ENCODE measurements at regions not wholly inside any gene's neighbourhood (a gene's known extent, or its start where the extent isn't known, plus 50 kb on each side); places are given as distances from the start of the nearest gene placed in this dataset.

GRCh38 chr16:55041540-55042234 lies 111.0 kb downstream of the IRX5 start:
- DNase-seq (ENCODE audit: low read depth), result no peak

GRCh38 chr16:55042556-55043432 lies 112.1 kb downstream of the IRX5 start:
- no peak for DNase-seq (ENCODE audit: low read depth)

- DNase-seq (ENCODE audit: low read depth), result no peak
Observed at GRCh38 chr16:55043499-55043898, 112.8 kb downstream of the IRX5 start.

- no peak for DNase-seq (ENCODE audit: low read depth)
Observed at GRCh38 chr16:55044201-55044975, 113.7 kb downstream of the IRX5 start.

- no peak for DNase-seq (ENCODE audit: low read depth)
Observed at GRCh38 chr16:55045329-55045728, 114.7 kb downstream of the IRX5 start.

- no peak for DNase-seq (ENCODE audit: low read depth)
Observed at GRCh38 chr16:55045756-55046460, 115.2 kb downstream of the IRX5 start.

- no peak for DNase-seq (ENCODE audit: low read depth)
Observed at GRCh38 chr16:55046513-55046912, 115.8 kb downstream of the IRX5 start.

GRCh38 chr16:55046916-55047315 lies 116.3 kb downstream of the IRX5 start:
- DNase-seq (ENCODE audit: low read depth), result no peak

- no peak for DNase-seq (ENCODE audit: low read depth)
Observed at GRCh38 chr16:55047331-55047730, 116.7 kb downstream of the IRX5 start.

- DNase-seq (ENCODE audit: low read depth), result no peak
Observed at GRCh38 chr16:55047903-55048497, 117.3 kb downstream of the IRX5 start.

GRCh38 chr16:55048745-55049144 lies 118.1 kb downstream of the IRX5 start:
- DNase-seq (ENCODE audit: low read depth), result no peak

GRCh38 chr16:55051571-55052347 lies 121.1 kb downstream of the IRX5 start:
- DNase-seq (ENCODE audit: low read depth), result no peak

- no peak for DNase-seq (ENCODE audit: low read depth)
Observed at GRCh38 chr16:55052348-55052734, 121.7 kb downstream of the IRX5 start.

- DNase-seq (ENCODE audit: low read depth), result no peak
Observed at GRCh38 chr16:55052741-55053415, 122.2 kb downstream of the IRX5 start.

GRCh38 chr16:55055262-55055661 lies 124.6 kb downstream of the IRX5 start:
- DNase-seq (ENCODE audit: low read depth), result no peak

GRCh38 chr16:55056585-55057401 lies 126.1 kb downstream of the IRX5 start:
- DNase-seq (ENCODE audit: low read depth), result no peak

GRCh38 chr16:55057866-55058265 lies 127.2 kb downstream of the IRX5 start:
- DNase-seq (ENCODE audit: low read depth), result no peak

GRCh38 chr16:55058576-55058975 lies 127.9 kb downstream of the IRX5 start:
- DNase-seq (ENCODE audit: low read depth), result no peak

- no peak for DNase-seq (ENCODE audit: low read depth)
Observed at GRCh38 chr16:55059146-55059545, 128.5 kb downstream of the IRX5 start.
